Calu3 (cell line): ENCODE measurements at regions not wholly inside any gene's neighbourhood (a gene's known extent, or its start where the extent isn't known, plus 50 kb on each side); places are given as distances from the start of the nearest gene placed in this dataset.

Experiments
- BruUV-seq: library from RNA; stranded (reverse); fragments of 400-500 nt; replicated peaks from 2 replicates; lab custom pipeline; 2021; lab: Mats Ljungman, UMichigan
- CTCF ChIA-PET: fragments of 300-600 bp; sonication (Branson Sonifier 250); formaldehyde crosslinking; loops from one replicate; lab custom pipeline; 2022; ENCODE audit warnings: antibody characterized with exemption; lab: Charles Lee
- DNase-seq: peaks from one replicate; pipeline ENCODE4 v3.0.0; 2022
- H3K27ac Mint-ChIP-seq: one replicate; pipeline ENCODE4 v1.8.0; 2022; ENCODE audit warnings: mixed read lengths; ENCODE audit not compliant: unreplicated experiment
- H3K27me3 Mint-ChIP-seq: one replicate; pipeline ENCODE4 v1.8.0; 2022; ENCODE audit warnings: mixed read lengths; ENCODE audit not compliant: unreplicated experiment
- H3K36me3 Mint-ChIP-seq: one replicate; pipeline ENCODE4 v1.8.0; 2022; ENCODE audit warnings: mild to moderate bottlenecking, moderate library complexity, mixed read lengths; ENCODE audit not compliant: insufficient read depth, unreplicated experiment
- H3K4me1 Mint-ChIP-seq: one replicate; pipeline ENCODE4 v1.8.0; 2022; ENCODE audit warnings: mild to moderate bottlenecking, low read depth, mixed read lengths; ENCODE audit not compliant: unreplicated experiment
- H3K4me3 Mint-ChIP-seq: one replicate; pipeline ENCODE4 v1.8.0; 2022; ENCODE audit warnings: mild to moderate bottlenecking, low read depth, moderate library complexity, mixed read lengths; ENCODE audit not compliant: unreplicated experiment
- H3K9me3 Mint-ChIP-seq: one replicate; pipeline ENCODE4 v1.8.0; 2022; ENCODE audit warnings: low read depth, mixed read lengths; ENCODE audit not compliant: unreplicated experiment
- CTCF ChIP-seq: fragments of 200-600 bp; IDR thresholded peaks from one replicate; pipeline ENCODE4 v1.8.0; 2022; ENCODE audit warnings: antibody characterized with exemption; ENCODE audit not compliant: unreplicated experiment
- intact Hi-C: fragments of 100-400 bp; cut with micrococcal nuclease; formaldehyde crosslinking; loops from one replicate; pipeline ENCODE4 v1.10.0; 2022; ENCODE audit not compliant: unreplicated experiment

DNA sequence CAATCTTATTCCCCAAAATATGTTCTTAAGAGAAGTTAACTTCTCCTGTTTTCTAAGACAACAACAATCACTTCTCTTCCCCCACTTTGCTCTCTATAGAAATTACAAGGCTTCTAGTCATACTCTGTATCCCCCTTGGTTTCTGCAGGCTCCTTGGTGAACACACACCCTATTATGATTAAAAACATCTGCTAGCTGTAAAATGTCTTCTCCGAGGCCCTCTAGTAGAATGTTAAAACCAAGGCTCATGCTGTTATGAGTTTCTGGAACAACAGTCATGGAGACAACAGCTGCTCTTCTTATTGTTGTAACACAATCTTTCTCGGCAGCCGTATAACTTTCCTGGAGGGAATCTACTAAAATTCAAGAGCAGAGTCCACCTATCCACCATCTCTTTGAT, 397.5 kb upstream of the CCDC196 start:
- DNase-seq: no peak
- no TSS peak for BruUV-seq
- Mint-ChIP-seq H3K9me3 (no peaks in the 10 kb centered on the region), H3K27me3 (peaks cover 30% of the 10 kb centered on the region), H3K4me3 (no peak overlapping the region), H3K27ac (no peak overlapping the region), H3K36me3 (no peaks in the 10 kb centered on the region), H3K4me1 (no peaks in the 10 kb centered on the region)
- TF ChIP-seq CTCF: no peak
- intact Hi-C loops: no loop called here
- CTCF ChIA-PET: no interaction called here

- Mint-ChIP-seq H3K4me3 (no peak overlapping the region), H3K27me3 (peaks cover 43% of the 10 kb centered on the region), H3K4me1 (no peaks in the 10 kb centered on the region), H3K9me3 (no peaks in the 10 kb centered on the region), H3K36me3 (no peaks in the 10 kb centered on the region), H3K27ac (no peak overlapping the region)
- no peak for DNase-seq
- BruUV-seq: no TSS peak
- TF ChIP-seq CTCF: no peak
- intact Hi-C loops: no loop called here
- CTCF ChIA-PET: no interaction called here
Measured at GRCh38 chr14:66092206-66092605, 394.0 kb upstream of the CCDC196 start.

DNA sequence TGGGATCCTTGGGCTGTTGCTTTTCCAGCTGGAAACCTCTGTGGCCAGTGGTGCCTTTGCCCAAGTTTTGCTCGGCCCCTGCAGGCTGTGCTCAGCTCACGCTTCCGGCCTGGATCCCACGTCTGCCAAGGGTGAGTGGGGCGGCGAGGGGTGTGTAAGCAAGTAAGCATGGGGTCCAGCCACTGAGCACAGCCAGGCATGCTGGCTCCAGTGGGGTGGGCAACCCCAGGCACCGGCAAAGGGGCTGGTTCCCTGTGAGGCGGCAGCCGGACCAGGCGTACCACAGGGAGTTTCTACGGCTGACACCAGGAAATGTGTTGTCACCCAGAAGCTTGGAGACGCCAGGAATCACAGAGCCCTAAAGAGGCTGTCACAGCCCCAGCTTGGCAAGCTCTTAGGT, 393.4 kb upstream of the CCDC196 start:
- Mint-ChIP-seq H3K9me3 (no peaks in the 10 kb centered on the region), H3K27me3 (peaks cover 49% of the 10 kb centered on the region), H3K4me3 (no peak overlapping the region), H3K4me1 (no peaks in the 10 kb centered on the region), H3K36me3 (no peaks in the 10 kb centered on the region), H3K27ac (no peak overlapping the region)
- no peak for DNase-seq
- TF ChIP-seq CTCF: no peak
- BruUV-seq: no TSS peak
- intact Hi-C loops: no loop called here
- CTCF ChIA-PET: no interaction called here

DNA sequence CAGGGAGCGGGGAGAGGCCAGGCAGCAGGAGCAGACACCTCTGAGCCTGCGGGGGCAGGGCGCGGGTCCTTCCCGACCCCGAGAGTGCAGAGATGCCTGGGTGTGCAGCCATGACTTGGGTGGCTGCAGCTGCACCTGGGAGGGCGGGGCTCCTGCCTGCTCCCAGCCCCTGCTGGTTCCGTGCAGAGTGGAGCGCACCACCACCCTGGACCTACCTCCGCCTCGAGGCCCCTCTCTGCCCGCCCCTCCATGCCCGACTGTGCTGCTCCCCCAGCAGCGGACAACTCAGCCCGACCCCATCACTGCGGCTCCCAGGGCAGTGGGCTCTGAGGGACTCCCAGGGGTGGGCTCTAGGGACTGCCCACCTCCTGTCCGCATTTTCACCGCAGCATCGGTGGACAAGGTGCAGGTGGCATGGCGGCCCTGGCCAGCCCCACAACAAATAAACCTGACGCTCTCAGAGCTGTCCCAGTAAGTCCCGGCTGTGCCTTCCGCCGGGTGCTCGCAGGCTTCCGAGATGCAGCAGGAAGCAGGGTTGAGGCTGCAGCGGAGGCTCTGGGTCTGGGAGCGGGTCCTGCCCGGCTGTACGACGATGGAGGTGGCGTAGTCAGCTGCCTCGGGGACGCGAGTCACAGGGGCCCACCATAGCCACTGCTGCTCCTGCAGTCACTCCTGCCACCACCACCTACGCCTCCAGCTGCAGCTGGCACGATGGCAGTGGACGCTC, 392.0 kb upstream of the CCDC196 start:
- no peak for DNase-seq
- H3K27me3 Mint-ChIP-seq: peaks cover 63% of the 10 kb centered on the region
- no peaks in the 10 kb centered on the region for H3K4me1 Mint-ChIP-seq
- H3K36me3 Mint-ChIP-seq: no peaks in the 10 kb centered on the region
- no peak overlapping the region for H3K4me3 Mint-ChIP-seq
- intact Hi-C loops: no loop called here
- no peaks in the 10 kb centered on the region for H3K9me3 Mint-ChIP-seq
- TF ChIP-seq CTCF: no peak
- H3K27ac Mint-ChIP-seq: no peak overlapping the region
- CTCF ChIA-PET: no interaction called here
- BruUV-seq: no TSS peak
